Upper lobe of left lung (tissue), 6 donors: ENCODE measurements at regions not wholly inside any gene's neighbourhood (a gene's known extent, or its start where the extent isn't known, plus 50 kb on each side); places are given as distances from the start of the nearest gene placed in this dataset.

Source experiments
- ATAC-seq, 2 donors: fragments of 200-7000 bp; cut with Tn5 transposase; one replicate each; pipeline ENCODE4 v1.9.1; 2022; ENCODE audit warnings: mild to moderate bottlenecking in 2 of 2, moderate library complexity in 2 of 2; ENCODE audit not compliant: low FRiP score in 2 of 2
- DNase-seq, 2 donors: peaks; one replicate each; pipeline ENCODE4 v3.0.0-alpha.2; 2019 to 2020
- H3K27ac ChIP-seq, 4 donors: fragments of 200-600 bp; sonication (generic); one replicate each; pipeline ENCODE4 v1.5.1; 2016 to 2019
- H3K27me3 ChIP-seq, 4 donors: fragments of 200-600 bp; sonication (generic); one replicate each; pipeline ENCODE4 v1.5.1; 2017 to 2019
- H3K36me3 ChIP-seq, 4 donors: fragments of 200-600 bp; sonication (generic); one replicate each; pipeline ENCODE4 v1.5.1; 2016 to 2019
- H3K4me1 ChIP-seq, 4 donors: fragments of 200-600 bp; sonication (generic); one replicate each; pipeline ENCODE4 v1.5.1; 2018 to 2019
- H3K4me3 ChIP-seq, 4 donors: fragments of 200-600 bp; sonication (generic); one replicate each; pipeline ENCODE4 v1.5.1; 2017 to 2019; ENCODE audit warnings: mild to moderate bottlenecking in 2 of 4, moderate library complexity in 1 of 4
- H3K9me3 ChIP-seq, 4 donors: fragments of 200-600 bp; sonication (generic); one replicate each; pipeline ENCODE4 v1.5.1; 2018 to 2019
- EP300 ChIP-seq, 4 donors: sonication (generic); formaldehyde crosslinking; IDR thresholded peaks; one replicate each; pipeline ENCODE4 v1.5.1; 2017; ENCODE audit warnings: antibody characterized with exemption in 4 of 4, control low read depth in 2 of 4
- POLR2A ChIP-seq, 4 donors: fragments of 450-650 bp; IDR thresholded peaks; one replicate each; pipeline ENCODE4 v1.5.1; 2016 to 2017; ENCODE audit warnings: antibody characterized with exemption in 4 of 4, mild to moderate bottlenecking in 2 of 4
- POLR2AphosphoS5 ChIP-seq, 2 donors: sonication (generic); formaldehyde crosslinking; IDR thresholded peaks; one replicate each; pipeline ENCODE4 v1.5.1; 2017; ENCODE audit warnings: antibody characterized with exemption in 2 of 2
- WGBS, 2 donors: methylation state at CpG; one replicate each; pipeline ENCODE4 v1.1.5; 2017 to 2018; 5-methylcytosine and 5-hydroxymethylcytosine counted together
- TF ChIP-seq, protein P1 (sequence below), 6 experiments: fragments of 450-650 bp in 4 of 6; fragments of 200-600 bp in 2 of 6; sonication (generic) in 2 of 6; IDR thresholded peaks; one replicate each; pipeline ENCODE4 v1.5.1; 2016 to 2019; ENCODE audit warnings: antibody characterized with exemption in 6 of 6
- donor health status: DM: no; HTN: no; CAD: no; lungs with moderate emphysema.
- donor health status: DM: no; HTN: yes; CAD: no; lungs with severe emphysema.

DNA sequence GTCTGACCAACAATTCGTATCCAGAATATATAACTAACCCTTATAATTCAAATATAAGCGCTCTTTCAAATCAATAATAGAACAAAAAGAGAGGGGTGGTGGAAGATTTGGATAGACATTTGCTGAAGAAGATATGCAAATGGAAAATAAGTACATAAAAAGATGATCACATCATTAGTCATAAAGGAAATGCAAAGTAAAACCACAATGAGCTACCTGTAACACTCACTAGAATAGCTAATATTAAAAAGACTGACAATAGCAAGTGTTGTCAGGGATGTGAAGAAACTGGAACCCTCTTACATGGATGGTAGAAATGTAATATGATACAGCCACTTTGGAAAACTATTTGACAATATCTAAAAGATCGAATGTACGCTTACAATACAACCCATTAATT lies 84.9 kb upstream of the MRPS9 start:
- WGBS, 2 donors = 91 to 93% methylated on average over 4 of the region's 4 CpGs
- ATAC-seq = no peak
- TF ChIP-seq, protein P1, sequence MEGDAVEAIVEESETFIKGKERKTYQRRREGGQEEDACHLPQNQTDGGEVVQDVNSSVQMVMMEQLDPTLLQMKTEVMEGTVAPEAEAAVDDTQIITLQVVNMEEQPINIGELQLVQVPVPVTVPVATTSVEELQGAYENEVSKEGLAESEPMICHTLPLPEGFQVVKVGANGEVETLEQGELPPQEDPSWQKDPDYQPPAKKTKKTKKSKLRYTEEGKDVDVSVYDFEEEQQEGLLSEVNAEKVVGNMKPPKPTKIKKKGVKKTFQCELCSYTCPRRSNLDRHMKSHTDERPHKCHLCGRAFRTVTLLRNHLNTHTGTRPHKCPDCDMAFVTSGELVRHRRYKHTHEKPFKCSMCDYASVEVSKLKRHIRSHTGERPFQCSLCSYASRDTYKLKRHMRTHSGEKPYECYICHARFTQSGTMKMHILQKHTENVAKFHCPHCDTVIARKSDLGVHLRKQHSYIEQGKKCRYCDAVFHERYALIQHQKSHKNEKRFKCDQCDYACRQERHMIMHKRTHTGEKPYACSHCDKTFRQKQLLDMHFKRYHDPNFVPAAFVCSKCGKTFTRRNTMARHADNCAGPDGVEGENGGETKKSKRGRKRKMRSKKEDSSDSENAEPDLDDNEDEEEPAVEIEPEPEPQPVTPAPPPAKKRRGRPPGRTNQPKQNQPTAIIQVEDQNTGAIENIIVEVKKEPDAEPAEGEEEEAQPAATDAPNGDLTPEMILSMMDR (IDR thresholded peaks at IDR 0.05) = no peak
- TF ChIP-seq POLR2A (IDR thresholded peaks at IDR 0.05) (no peak), POLR2AphosphoS5 (IDR thresholded peaks at IDR 0.05) (no peak), EP300 (IDR thresholded peaks at IDR 0.05) (no peak)
- Histone ChIP-seq H3K36me3 (no peaks in the 10 kb centered on the region), H3K27me3 (no peaks in the 10 kb centered on the region), H3K4me3 (no peak overlapping the region), H3K27ac (no peak overlapping the region), H3K4me1 (no peaks in the 10 kb centered on the region), H3K9me3 (no peaks in the 10 kb centered on the region)
- no peak for DNase-seq

- ATAC-seq (no peak), DNase-seq (no peak)
- Histone ChIP-seq H3K36me3 (no peaks in the 10 kb centered on the region), H3K9me3 (peaks cover 0 to 11% (median 2%) of the 10 kb centered on the region in 4 donors), H3K4me1 (no peaks in the 10 kb centered on the region), H3K4me3 (no peak overlapping the region), H3K27ac (no peak overlapping the region), H3K27me3 (no peaks in the 10 kb centered on the region)
- no peak for TF ChIP-seq POLR2A (IDR thresholded peaks at IDR 0.05)
- TF ChIP-seq EP300 (IDR thresholded peaks at IDR 0.05) = no peak
- TF ChIP-seq, protein P1 (IDR thresholded peaks at IDR 0.05) = no peak
- no peak for TF ChIP-seq POLR2AphosphoS5 (IDR thresholded peaks at IDR 0.05)
Observed at GRCh38 chr2:104965900-104966299, 72.0 kb upstream of the MRPS9 start.

GRCh38 chr2:104969564-104969963 lies 68.3 kb upstream of the MRPS9 start:
- peaks cover 0 to 4% (median 0%) of the 10 kb centered on the region in 4 donors for H3K9me3 ChIP-seq
- WGBS, 2 donors = 42 to 48% methylated on average over 3 of the region's 3 CpGs
- ATAC-seq (no peak), DNase-seq (no peak)
- TF ChIP-seq, protein P1 (IDR thresholded peaks at IDR 0.05) = no peak
- TF ChIP-seq EP300 (IDR thresholded peaks at IDR 0.05) = no peak
- no peaks in the 10 kb centered on the region for H3K27me3 ChIP-seq
- H3K4me1 ChIP-seq = no peaks in the 10 kb centered on the region
- no peaks in the 10 kb centered on the region for H3K36me3 ChIP-seq
- no peak overlapping the region for H3K4me3 ChIP-seq
- H3K27ac ChIP-seq = no peak overlapping the region

GRCh38 chr2:104975371-104975770 lies 62.5 kb upstream of the MRPS9 start:
- Histone ChIP-seq H3K4me3 (no peak overlapping the region), H3K27ac (no peak overlapping the region), H3K4me1 (no peaks in the 10 kb centered on the region), H3K36me3 (no peaks in the 10 kb centered on the region), H3K27me3 (no peaks in the 10 kb centered on the region), H3K9me3 (no peaks in the 10 kb centered on the region)
- TF ChIP-seq EP300 (IDR thresholded peaks at IDR 0.05) (no peak), POLR2A (IDR thresholded peaks at IDR 0.05) (no peak), POLR2AphosphoS5 (IDR thresholded peaks at IDR 0.05) (no peak)
- TF ChIP-seq, protein P1 (IDR thresholded peaks at IDR 0.05) = no peak
- no peak for ATAC-seq
- no peak for DNase-seq
- WGBS, 2 donors = 67 to 78% methylated on average over 3 of the region's 3 CpGs

DNA sequence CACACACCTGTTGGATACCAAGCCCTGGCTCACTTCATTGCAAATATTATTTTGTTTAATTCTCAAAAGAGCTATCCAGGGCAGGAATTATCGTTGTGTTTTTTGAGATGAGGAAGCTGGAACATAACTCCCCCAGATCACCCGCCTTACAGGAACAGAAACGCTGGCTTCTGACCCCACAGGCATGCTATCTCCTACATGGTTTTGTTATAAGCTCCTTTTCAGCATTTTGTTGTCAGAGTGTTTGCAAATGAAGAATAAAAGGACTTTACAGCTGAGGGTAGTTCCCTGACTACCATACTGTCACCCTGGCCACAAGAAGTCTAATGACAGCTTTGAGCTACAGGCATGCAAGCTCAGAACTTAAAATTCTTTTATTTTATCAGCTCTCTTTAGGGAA lies 62.0 kb upstream of the MRPS9 start:
- no peak for DNase-seq
- H3K36me3 ChIP-seq = no peaks in the 10 kb centered on the region
- 57 to 69% methylated on average over 3 of the region's 3 CpGs for whole genome bisulfite sequencing, 2 donors
- no peak overlapping the region for H3K27ac ChIP-seq
- no peak overlapping the region for H3K4me3 ChIP-seq
- TF ChIP-seq POLR2AphosphoS5 (IDR thresholded peaks at IDR 0.05) = no peak
- H3K9me3 ChIP-seq = no peaks in the 10 kb centered on the region
- H3K27me3 ChIP-seq = no peaks in the 10 kb centered on the region
- no peaks in the 10 kb centered on the region for H3K4me1 ChIP-seq
- no peak for ATAC-seq
